Gastroesophageal sphincter (tissue), 3 donors: ENCODE measurements at regions not wholly inside any gene's neighbourhood (a gene's known extent, or its start where the extent isn't known, plus 50 kb on each side); places are given as distances from the start of the nearest gene placed in this dataset.

Experiments used
- CTCF ChIP-seq, 4 experiments: fragments of 200-600 bp in 2 of 4; fragments of 450-650 bp in 2 of 4; sonication (generic) in 1 of 4; IDR thresholded peaks; one replicate each; pipeline ENCODE4 v1.5.1; 2017 to 2019; ENCODE audit warnings: antibody characterized with exemption in 4 of 4, mild to moderate bottlenecking in 2 of 4, moderate library complexity in 2 of 4
- EP300 ChIP-seq: sonication (generic); formaldehyde crosslinking; IDR thresholded peaks from one replicate; pipeline ENCODE4 v1.6.1; 2017; ENCODE audit warnings: antibody characterized with exemption, mild to moderate bottlenecking
- POLR2AphosphoS5 ChIP-seq: sonication (generic); formaldehyde crosslinking; IDR thresholded peaks from one replicate; pipeline ENCODE4 v1.6.1; 2017; ENCODE audit warnings: antibody characterized with exemption

- no peak for TF ChIP-seq CTCF (IDR thresholded peaks at IDR 0.05)
- no peak for TF ChIP-seq EP300
- no peak for TF ChIP-seq POLR2AphosphoS5
Measured at GRCh38 chr1:9456833-9457232, 82.4 kb upstream of the SLC25A33 start.
